ENCODE measurements at regions not wholly inside any gene's neighbourhood (a gene's known extent, or its start where the extent isn't known, plus 50 kb on each side); places are given as distances from the start of the nearest gene placed in this dataset.

DNA sequence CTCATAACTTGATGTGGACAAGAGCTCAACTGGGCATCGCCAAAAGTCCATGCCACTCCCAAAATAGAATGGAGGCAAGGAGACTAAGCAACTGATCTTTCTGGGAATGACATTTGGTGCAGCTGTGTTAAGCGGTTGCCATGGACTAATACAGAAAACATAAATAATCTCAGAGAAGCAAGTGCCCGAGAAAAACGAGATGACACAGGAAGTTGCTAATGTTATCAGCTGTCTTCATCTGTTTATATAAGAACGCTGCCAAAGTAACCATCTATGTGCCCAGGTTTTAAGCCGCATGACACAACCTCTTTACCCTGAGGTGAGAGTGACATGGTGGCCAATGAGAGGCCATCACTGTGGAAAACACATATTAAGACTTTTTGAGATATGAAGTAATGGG lies 54.9 kb upstream of the SACS start:
- DNase-seq (ENCODE audit: low read depth) = no peak

DNA sequence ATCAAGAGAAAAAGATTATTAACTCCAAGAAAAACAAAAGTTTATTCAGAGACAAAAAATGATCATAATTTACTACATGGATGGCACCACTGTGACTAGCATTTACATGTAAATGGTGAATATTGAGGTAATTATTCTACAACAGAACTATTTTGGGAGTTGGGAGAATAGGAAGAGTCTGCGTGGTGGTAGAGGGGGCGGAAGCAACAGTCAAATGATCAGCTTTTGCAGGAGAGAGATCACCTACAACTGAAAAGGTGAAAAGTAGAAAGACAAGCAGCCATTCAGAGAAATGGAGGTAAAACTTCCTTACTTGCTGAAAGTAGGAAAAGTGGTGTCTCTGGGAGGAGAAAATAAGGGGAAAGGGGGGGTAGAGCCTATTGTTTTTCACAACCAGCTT lies 62.8 kb upstream of the SACS start:
- no peak for DNase-seq (ENCODE audit: low read depth)

DNA sequence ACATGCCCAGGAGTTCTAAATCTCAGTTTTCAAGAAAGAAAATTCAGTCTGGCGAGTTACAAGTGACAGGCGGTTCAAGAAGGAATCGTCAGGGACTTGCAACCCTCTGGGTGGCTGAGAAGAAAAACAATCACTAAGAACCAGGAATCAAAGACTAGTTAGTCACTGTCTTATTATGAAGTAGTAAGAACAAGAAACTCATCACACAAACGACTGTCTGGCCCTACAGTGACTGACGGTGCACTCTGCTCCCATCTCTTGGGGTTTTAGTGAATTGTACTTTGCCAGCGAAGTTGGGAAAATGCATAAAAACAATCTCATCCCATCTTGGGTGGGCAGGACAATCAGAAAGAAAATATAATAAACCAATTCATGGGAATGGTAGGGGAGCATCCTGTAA lies 63.7 kb upstream of the SACS start:
- DNase-seq (ENCODE audit: low read depth) = no peak

DNA sequence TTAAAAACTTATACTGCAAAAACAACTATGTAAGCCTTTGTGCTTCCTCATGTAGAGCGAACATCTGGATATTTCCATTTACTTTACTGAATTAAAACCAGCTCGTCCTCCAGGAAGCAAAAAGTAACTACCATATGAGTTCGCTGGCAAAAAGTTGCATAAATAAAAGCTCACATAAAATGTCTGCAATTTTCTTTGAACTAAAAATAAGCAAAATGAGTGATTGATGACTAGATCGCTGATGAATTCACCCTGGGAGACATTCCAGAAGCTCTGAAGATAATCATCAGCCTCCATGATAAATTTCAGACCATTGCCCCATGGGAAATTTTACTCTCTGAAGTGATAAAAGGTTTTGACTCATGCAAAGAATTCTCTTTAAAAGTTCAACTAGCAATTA lies 67.3 kb upstream of the SACS start:
- peak; percentile 61 for DNase-seq (ENCODE audit: low read depth)

DNA sequence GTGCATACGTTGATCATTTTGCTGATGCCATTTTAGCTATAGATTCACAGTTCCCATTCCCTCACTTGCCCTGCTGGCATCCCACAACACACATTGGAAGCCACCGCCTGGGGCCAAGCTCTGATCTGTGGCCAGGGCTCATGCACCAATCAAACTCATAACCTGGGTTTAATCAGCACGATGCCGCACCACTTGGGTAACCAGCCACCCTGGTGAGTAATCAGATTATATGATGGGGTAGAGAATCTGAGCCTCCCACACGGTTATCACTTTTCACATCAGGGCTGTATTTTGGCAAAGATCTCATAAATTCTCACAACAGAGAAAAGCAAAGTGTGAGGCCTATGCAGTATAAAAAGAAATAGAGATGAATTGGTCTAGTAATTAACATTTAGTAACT lies 66.0 kb upstream of the TNFRSF19 start:
- no peak for DNase-seq (ENCODE audit: low read depth)

DNA sequence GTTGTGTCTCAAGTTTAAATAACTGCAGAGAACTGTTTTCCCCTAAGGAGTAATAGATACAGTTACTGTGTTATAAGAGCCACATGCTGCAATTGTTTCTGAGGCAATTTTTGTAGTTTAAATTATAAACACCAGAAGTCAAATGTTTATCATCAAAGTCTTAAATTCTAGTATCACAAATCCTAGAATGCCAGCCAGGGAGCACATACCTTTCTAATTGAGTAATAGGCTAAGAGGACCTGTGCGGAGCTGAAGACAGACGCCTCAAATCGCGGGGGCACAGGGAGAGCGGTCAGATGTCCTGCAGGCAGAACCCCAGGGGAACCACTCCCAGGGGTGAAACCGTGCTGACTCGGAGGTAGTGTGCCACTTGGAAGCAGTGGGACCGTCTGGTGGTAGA lies 65.2 kb upstream of the TNFRSF19 start:
- no peak for DNase-seq (ENCODE audit: low read depth)

DNA sequence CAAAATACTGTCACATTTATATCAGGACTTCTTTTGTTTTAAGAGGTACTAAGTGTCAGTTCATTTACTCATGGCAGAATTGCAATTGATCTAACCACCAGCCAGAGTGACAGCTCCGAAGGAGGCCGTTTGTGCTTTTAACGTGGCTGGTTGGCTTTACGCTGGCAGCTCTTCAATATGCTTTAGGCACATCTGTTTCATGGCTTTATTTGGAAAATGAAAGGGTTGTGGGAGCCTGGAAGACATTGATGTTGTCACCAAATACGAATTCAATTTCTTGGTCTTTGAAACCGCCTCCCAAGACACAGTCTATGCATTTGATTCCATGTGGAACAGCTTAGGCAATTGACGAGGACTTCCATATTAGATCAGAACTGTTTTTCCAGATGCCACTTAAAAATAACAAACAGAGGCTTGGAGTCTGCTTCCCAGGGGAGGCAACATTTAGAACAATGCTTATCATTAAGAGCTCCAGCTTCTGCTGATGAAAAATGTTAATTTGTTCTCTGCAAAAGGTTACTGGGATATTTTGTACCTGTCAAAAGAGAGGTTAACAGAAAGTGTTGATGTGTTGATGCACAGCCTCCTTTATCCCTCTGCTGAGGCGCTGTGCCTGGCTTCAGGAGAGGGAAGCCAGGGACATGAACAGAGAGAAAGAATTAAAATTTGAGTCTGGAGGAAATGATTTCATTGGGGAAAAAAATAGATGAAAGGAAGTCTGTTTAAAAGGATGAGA lies 64.0 kb upstream of the TNFRSF19 start:
- no peak for DNase-seq (ENCODE audit: low read depth)

DNA sequence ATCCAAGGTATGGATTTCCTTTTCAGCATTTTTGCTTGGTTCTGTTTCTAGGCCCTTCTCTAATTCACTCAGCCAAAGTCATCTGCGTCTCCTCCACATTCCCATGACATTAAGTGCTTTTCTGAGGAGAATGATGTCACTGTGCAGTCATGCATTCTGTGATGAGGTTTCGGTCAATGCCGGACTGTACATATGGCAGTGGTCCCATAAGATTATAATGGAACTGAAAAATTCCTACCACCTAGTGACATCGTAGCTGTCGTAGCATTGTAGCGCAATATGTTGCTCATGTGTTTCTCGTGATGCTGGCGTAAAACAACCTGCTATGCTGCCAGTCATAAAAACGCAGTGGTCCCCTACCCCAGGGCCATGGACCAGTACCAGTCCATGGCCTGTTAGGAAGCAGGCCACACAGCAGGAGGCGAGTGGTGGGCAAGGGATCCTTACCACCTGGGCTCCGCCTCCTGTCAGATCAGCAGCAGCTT lies 63.4 kb upstream of the TNFRSF19 start:
- DNase-seq (ENCODE audit: low read depth) = peak; percentile 65

DNA sequence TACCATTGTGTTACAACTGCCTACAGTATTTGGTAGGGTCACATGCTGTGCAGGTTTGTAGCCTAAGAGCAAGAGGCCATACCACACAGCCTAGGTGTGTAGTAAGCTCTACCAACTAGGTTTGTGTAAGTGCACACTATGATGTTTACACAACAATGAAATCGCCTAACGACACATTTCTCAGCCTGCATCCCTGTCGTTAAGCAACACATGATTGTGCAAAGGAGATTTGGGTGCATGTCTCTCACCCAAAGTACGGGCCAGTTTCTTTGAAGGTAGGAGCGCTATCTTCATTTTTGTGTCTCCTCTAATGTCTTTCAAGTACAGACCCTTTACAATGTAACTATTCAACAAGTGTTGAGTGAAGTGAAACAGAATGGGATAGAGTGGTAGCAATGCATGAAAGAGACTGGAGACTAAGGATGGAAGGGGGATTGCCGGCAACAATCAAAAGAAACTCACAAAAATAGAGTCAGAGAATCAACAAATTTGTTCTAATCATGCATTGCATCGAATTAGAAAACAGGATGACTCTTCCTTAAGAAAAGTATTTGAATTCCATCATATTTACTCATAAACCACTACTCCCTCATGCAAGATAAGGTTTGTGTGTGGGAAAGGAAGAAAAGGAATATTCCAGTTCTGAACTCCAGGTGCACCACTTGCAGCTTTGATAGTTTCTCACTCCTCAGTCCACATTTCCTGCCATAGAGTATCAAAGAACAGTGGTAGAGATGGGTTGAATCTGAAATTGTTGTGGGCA lies 60.2 kb upstream of the TNFRSF19 start:
- DNase-seq (ENCODE audit: low read depth) = no peak

DNA sequence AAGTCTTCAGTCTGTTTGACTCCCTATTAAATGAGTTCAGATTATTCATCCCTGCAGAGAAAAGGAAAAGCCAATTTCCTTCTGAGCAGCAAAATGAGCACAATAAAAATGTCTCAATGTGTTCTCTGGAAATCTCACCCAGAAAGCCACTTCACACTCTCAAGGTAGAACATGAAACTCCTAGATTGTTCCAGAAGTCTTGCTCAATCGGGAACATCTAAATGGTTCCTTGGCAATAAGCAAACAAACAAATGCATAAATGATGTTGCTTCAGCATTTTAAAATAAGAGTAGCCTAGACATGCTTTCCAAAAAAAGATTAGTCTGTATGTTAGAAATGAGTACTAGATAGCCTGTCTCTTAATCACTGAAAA lies 59.7 kb upstream of the TNFRSF19 start:
- DNase-seq (ENCODE audit: low read depth) = no peak

DNA sequence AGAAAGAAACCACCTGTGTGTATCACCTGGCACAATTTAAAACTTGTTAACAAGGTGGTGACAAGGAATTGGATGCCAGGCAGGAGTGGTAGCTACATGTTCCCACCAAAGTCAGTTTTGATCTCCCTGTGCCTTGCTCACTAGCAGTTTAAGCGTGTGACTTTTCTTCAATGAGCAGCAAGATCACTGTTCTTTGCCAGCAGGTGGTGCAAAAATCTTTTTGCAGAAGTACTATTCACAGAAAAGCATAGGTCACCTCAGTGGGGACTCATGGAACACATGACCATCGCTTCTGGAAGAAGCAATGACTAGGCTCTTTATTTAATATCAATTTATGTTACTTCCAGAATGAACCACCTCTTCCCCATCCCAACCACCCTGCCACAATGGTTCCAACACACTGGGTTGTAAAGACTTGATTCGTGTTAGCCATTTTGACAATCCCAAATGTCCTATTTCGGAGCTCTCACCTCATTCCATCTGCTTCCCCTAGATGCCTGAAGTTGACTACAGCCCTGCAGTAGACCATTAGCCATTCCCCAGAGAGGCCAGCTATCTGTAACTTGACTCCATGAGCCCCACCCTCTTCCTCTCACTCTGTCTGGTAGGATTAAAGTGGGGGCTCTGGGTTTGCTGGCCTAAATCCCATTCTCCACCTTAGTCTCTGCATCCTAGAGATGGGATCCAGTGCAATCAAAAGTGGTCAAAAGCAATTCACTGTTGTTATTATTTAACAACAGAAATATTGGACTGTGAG lies 59.1 kb upstream of the TNFRSF19 start:
- no peak for DNase-seq (ENCODE audit: low read depth)

DNA sequence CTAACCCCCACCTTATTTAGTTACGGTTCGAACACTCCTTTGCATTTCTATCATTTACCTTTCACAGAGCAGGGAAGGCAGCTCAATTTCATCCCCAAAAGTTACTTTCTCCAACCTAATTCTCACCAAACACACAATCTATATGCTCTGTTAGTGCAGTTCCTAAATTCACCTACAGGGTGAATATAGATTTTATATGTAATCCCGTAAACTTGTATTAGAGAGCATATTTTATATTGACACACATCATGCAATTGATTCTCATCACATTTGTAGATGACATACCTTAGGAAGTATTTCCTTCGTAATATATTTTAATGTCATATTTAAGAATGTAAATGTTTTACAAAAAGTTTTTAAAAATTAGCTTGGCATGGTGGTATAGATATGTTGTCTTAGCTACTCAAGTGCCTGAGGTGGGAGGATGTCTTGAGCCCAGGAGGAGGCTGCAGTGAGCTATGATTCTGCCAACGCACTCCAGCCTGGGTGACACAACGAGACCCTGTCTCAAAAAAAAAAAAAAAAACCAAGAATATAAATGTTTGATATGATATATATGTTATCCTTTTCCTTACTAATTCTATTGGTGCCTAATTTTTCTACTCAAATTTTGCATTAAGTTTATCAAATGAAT lies 57.3 kb upstream of the TNFRSF19 start:
- no peak for DNase-seq (ENCODE audit: low read depth)

DNA sequence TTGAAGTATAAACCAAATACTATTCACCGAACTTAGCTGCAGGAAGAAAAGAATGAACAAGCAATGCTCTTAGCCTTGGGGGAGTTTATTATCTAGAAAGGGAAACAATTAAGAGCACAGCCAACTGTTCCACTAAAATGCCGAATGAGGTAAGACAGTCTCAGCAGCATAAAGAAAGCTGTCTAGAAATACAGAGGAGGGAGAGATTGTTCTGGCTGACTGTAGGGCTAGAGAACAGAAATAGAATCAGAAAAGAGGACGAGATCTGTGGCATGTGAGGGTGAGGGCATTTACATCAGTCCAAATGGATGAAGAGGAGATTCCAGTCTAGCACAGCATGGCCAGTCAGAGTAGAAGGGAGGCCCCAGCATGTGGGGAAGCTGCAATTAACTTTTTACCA lies 56.8 kb upstream of the TNFRSF19 start:
- no peak for DNase-seq (ENCODE audit: low read depth)

DNA sequence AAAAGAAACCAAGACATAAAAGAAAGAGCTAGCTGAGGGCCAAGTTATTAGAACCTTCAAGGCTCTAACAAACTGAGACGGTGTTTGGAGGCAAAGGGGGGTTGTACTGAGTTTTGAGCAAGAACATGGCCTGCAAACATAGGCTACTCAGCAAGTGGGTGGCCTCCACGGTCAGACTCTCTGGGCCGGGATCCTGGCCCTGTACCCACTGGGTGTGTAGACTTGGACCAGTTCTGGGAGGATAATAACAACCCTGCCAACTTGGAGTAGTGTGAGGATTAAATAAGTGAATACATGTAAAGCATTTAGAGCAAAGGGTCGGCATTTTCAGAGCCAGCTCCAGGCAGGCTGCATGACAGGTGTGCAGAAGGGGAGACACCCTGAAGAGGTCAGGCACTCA lies 56.1 kb upstream of the TNFRSF19 start:
- no peak for DNase-seq (ENCODE audit: low read depth)

DNA sequence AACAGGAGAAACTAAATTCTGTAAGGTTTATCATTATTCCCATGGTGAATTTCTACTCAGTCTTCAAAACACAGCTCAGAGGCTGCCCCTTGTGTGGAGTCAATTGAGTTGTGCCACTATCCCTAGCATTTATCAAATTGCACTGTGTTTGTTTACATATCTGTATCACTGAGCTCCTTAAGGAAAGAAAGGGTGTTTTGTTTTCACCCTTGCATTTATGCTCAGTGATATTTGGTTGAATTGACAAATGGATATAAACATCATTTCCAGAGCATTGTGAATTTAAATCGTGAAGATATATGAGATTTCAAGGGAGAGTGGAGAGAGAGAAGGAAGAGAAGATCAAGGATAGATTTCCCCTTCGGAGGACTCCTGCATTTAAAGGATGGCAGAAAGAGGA lies 55.1 kb upstream of the TNFRSF19 start:
- DNase-seq (ENCODE audit: low read depth) = no peak

DNA sequence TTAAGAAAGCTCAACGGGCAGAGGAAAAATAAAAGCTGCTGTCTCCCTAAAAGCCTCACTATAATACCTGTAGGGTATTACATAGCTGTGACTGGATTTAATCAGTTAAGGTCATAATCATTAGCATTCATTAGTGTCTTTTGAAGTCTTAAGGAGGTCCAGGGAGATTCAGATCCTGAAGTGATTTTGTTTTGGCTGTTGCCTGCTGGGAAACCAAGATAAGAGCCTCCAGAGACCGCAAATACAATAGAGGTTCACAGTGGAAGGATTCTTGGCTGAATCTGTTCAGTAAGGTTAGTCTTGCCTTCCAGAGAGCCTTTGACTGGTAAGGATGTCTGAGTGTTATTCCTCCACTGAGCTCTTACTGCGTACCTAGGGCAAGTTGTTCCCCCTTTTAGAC lies 54.0 kb upstream of the TNFRSF19 start:
- DNase-seq (ENCODE audit: low read depth) = no peak

DNA sequence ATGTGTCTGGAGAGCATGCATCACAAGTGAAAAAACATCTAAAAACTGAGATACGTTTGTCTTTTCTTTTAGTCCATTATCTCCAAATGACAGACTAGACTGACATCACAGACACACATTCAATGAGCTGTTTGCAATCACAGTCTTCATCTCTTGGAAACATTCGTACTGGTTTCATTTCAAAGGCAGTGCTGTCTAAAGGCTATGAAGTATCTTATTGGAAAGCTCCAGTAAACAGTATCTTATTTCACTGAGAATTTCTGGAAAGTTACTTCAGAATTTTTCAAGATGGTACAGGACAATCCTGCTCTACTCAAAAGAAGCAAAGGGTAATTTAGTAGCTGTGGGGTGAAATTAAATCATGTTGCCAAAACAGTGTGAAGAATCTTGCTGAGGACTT lies 53.5 kb upstream of the TNFRSF19 start:
- DNase-seq (ENCODE audit: low read depth) = no peak

DNA sequence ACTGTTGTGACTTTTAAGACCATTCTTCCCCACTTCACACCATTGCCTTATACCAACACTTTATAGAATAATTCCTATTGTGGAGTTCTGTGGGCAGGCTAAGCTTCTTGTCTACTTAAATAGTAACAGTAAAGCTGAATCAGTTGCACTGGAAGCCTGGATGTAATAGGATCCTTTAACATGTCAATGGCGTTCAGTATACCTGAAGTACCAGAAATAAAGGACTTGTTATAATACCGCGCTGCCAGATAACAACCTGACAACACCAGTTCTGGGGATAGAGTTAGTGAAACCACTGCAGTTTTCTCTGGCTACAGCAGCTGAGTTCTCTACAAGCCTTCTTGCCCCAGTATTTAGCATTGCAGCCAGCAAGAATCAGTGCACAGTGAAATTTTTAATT lies 52.0 kb upstream of the TNFRSF19 start:
- no peak for DNase-seq (ENCODE audit: low read depth)
